ENCODE measurements at regions not wholly inside any gene's neighbourhood (a gene's known extent, or its start where the extent isn't known, plus 50 kb on each side); places are given as distances from the start of the nearest gene placed in this dataset.

- TF ChIP-seq CTCF (IDR thresholded peaks at IDR 0.05) = no peak
Measured at GRCh38 chr2:75998451-75998850, 287.7 kb upstream of the GCFC2 start.

- no peak for TF ChIP-seq CTCF (IDR thresholded peaks at IDR 0.05)
Measured at GRCh38 chr2:75994759-75995158, 284.0 kb upstream of the GCFC2 start.

- TF ChIP-seq CTCF (IDR thresholded peaks at IDR 0.05) = no peak
Measured at GRCh38 chr2:75986617-75987016, 275.9 kb upstream of the GCFC2 start.

- no peak for TF ChIP-seq CTCF (IDR thresholded peaks at IDR 0.05)
Measured at GRCh38 chr2:75982719-75983118, 272.0 kb upstream of the GCFC2 start.

GRCh38 chr2:75964646-75965045 lies 253.9 kb upstream of the GCFC2 start:
- TF ChIP-seq CTCF (IDR thresholded peaks at IDR 0.05) = no peak

- no peak for TF ChIP-seq CTCF (IDR thresholded peaks at IDR 0.05)
Measured at GRCh38 chr2:75960472-75961009, 249.8 kb upstream of the GCFC2 start.

- TF ChIP-seq CTCF (IDR thresholded peaks at IDR 0.05) = no peak
Measured at GRCh38 chr2:75959724-75960471, 249.2 kb upstream of the GCFC2 start.
